Panc1 (cell line): ENCODE measurements at regions not wholly inside any gene's neighbourhood (a gene's known extent, or its start where the extent isn't known, plus 50 kb on each side); places are given as distances from the start of the nearest gene placed in this dataset.
"Not testable (repeated sequence)": the region's sequence is repeated elsewhere in the genome, so short reads cannot be mapped to it uniquely, and the experiment has no call there.

Source experiments
- ATAC-seq: fragments of 200-7000 bp; cut with Tn5 transposase; 2 replicates; pipeline ENCODE4 v1.9.1; 2020; ENCODE audit warnings: mild to moderate bottlenecking, moderate library complexity
- BruUV-seq: library from RNA; stranded (reverse); fragments of 400-500 nt; replicated peaks from 2 replicates; lab custom pipeline; 2021; lab: Mats Ljungman, UMichigan
- CTCF ChIA-PET: fragments of 300-600 bp; sonication (Branson Sonifier 250); formaldehyde crosslinking; loops from one replicate; lab custom pipeline; 2022; ENCODE audit warnings: antibody characterized with exemption; lab: Charles Lee
- POLR2A ChIA-PET: fragments of 300-600 bp; sonication (Branson Sonifier 250); formaldehyde crosslinking; loops from one replicate; lab custom pipeline; 2022; ENCODE audit warnings: antibody characterized with exemption; lab: Charles Lee
- DNase-seq: peaks from one replicate; pipeline ENCODE4 v3.0.0-alpha.2; 2010; ENCODE audit warnings: low read depth, low spot score
- H3K27ac ChIP-seq: 2 replicates; pipeline ENCODE4 v1.5.1; 2011; ENCODE audit warnings: mild to moderate bottlenecking, low read length, inconsistent platforms
- H3K27me3 ChIP-seq: fragments of 200-500 bp; sonication (Bioruptor generic); 2 replicates; pipeline ENCODE4 v1.6.0; 2014; ENCODE audit warnings: low read length, inconsistent platforms; ENCODE audit not compliant: control insufficient read depth, insufficient read depth
- H3K36me3 ChIP-seq: fragments of 200-500 bp; sonication (Bioruptor generic); 2 replicates; pipeline ENCODE4 v1.5.1; 2014; ENCODE audit warnings: inconsistent platforms, mild to moderate bottlenecking, low read length, moderate library complexity; ENCODE audit not compliant: control insufficient read depth, insufficient read depth
- H3K4me1 ChIP-seq: 2 replicates; pipeline ENCODE4 v1.5.1; 2011; ENCODE audit warnings: inconsistent platforms, mild to moderate bottlenecking, low read length, moderate library complexity; ENCODE audit not compliant: control insufficient read depth, insufficient read depth
- H3K4me3 ChIP-seq, 2 experiments: 2 replicates each; pipeline ENCODE4 v1.5.1; 2011 to 2012; ENCODE audit warnings: low read depth in 2 of 2, low read length in 2 of 2, mild to moderate bottlenecking in 2 of 2, inconsistent platforms in 1 of 2, moderate library complexity in 1 of 2
- H3K9me3 ChIP-seq: fragments of 200-500 bp; sonication (Bioruptor generic); 2 replicates; pipeline ENCODE4 v1.5.1; 2014; ENCODE audit warnings: low read depth, mild to moderate bottlenecking, inconsistent platforms, low read length, moderate library complexity; ENCODE audit not compliant: control insufficient read depth, insufficient read depth
- POLR2AphosphoS5 ChIP-seq: IDR thresholded peaks from 2 replicates; pipeline ENCODE4 v1.6.1; 2012; ENCODE audit warnings: mild to moderate bottlenecking, low read depth, low read length, moderate library complexity
- SIN3A ChIP-seq: IDR thresholded peaks from 2 replicates; pipeline ENCODE4 v1.6.1; 2012; ENCODE audit warnings: low read depth, mild to moderate bottlenecking, low read length, moderate library complexity, borderline replicate concordance; ENCODE audit not compliant: insufficient read depth
- TCF7L2 ChIP-seq: IDR thresholded peaks from 2 replicates; pipeline ENCODE4 v1.6.1; 2011; ENCODE audit warnings: mild to moderate bottlenecking, low read depth, low read length, inconsistent platforms
- in situ Hi-C: cut with HindIII; loops from 2 replicates; pipeline ENCODE4 v1.10.0; 2016; ENCODE audit warnings: low sequenced_read_pairs, low pct_unique_long_range_greater_than_20kb
- intact Hi-C: fragments of 100-400 bp; cut with micrococcal nuclease; formaldehyde crosslinking; loops from one replicate; pipeline ENCODE4 v1.10.0; 2022; ENCODE audit not compliant: unreplicated experiment
- TF ChIP-seq, protein P1 (sequence below): fragments of 450-650 bp; IDR thresholded peaks from 2 replicates; pipeline ENCODE4 v1.5.1; 2017; ENCODE audit warnings: mild to moderate bottlenecking
- TF ChIP-seq, protein P2 (sequence below), 2 experiments: IDR thresholded peaks; 2 replicates each; pipeline ENCODE4 v1.6.1; 2011 to 2012; ENCODE audit warnings: low read depth in 2 of 2, control low read depth in 1 of 2, low read length in 1 of 2, mild to moderate bottlenecking in 1 of 2, moderate library complexity in 1 of 2; ENCODE audit not compliant: insufficient read depth in 1 of 2

- Histone ChIP-seq H3K4me3 (no peak overlapping the region), H3K36me3 (no peaks in the 10 kb centered on the region), H3K27ac (no peak overlapping the region), H3K27me3 (no peaks in the 10 kb centered on the region), H3K4me1 (no peaks in the 10 kb centered on the region), H3K9me3 (no peaks in the 10 kb centered on the region)
- ChIA-PET CTCF (no interaction called here), POLR2A (no interaction called here)
- DNase-seq (no peak), ATAC-seq (no peak)
- in situ Hi-C loops = no loop called here
- TF ChIP-seq, protein P1, sequence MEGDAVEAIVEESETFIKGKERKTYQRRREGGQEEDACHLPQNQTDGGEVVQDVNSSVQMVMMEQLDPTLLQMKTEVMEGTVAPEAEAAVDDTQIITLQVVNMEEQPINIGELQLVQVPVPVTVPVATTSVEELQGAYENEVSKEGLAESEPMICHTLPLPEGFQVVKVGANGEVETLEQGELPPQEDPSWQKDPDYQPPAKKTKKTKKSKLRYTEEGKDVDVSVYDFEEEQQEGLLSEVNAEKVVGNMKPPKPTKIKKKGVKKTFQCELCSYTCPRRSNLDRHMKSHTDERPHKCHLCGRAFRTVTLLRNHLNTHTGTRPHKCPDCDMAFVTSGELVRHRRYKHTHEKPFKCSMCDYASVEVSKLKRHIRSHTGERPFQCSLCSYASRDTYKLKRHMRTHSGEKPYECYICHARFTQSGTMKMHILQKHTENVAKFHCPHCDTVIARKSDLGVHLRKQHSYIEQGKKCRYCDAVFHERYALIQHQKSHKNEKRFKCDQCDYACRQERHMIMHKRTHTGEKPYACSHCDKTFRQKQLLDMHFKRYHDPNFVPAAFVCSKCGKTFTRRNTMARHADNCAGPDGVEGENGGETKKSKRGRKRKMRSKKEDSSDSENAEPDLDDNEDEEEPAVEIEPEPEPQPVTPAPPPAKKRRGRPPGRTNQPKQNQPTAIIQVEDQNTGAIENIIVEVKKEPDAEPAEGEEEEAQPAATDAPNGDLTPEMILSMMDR = no peak
- TF ChIP-seq, protein P2, sequence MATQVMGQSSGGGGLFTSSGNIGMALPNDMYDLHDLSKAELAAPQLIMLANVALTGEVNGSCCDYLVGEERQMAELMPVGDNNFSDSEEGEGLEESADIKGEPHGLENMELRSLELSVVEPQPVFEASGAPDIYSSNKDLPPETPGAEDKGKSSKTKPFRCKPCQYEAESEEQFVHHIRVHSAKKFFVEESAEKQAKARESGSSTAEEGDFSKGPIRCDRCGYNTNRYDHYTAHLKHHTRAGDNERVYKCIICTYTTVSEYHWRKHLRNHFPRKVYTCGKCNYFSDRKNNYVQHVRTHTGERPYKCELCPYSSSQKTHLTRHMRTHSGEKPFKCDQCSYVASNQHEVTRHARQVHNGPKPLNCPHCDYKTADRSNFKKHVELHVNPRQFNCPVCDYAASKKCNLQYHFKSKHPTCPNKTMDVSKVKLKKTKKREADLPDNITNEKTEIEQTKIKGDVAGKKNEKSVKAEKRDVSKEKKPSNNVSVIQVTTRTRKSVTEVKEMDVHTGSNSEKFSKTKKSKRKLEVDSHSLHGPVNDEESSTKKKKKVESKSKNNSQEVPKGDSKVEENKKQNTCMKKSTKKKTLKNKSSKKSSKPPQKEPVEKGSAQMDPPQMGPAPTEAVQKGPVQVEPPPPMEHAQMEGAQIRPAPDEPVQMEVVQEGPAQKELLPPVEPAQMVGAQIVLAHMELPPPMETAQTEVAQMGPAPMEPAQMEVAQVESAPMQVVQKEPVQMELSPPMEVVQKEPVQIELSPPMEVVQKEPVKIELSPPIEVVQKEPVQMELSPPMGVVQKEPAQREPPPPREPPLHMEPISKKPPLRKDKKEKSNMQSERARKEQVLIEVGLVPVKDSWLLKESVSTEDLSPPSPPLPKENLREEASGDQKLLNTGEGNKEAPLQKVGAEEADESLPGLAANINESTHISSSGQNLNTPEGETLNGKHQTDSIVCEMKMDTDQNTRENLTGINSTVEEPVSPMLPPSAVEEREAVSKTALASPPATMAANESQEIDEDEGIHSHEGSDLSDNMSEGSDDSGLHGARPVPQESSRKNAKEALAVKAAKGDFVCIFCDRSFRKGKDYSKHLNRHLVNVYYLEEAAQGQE (IDR thresholded peaks at IDR 0.05; ENCODE audit: insufficient read depth in 1 of 2, low read depth in 2 of 2, low read length in 1 of 2) = no peak
- TF ChIP-seq SIN3A = no peak
- no peak for TF ChIP-seq TCF7L2
- TF ChIP-seq POLR2AphosphoS5 = no peak
- intact Hi-C loops = no loop called here
- BruUV-seq = no TSS peak
These were observed 590.2 kb upstream of the SPRY2 start for GRCh38 chr13:80931118-80931517.

- in situ Hi-C loops = no loop called here
- H3K27me3 ChIP-seq = no peaks in the 10 kb centered on the region
- CTCF ChIA-PET = no interaction called here
- no peaks in the 10 kb centered on the region for H3K4me1 ChIP-seq
- ATAC-seq = no peak
- intact Hi-C loops = no loop called here
- TF ChIP-seq SIN3A = no peak
- TF ChIP-seq, protein P1 = no peak
- TF ChIP-seq, protein P2 (IDR thresholded peaks at IDR 0.05; ENCODE audit: insufficient read depth in 1 of 2, low read depth in 2 of 2, low read length in 1 of 2) = no peak
- no peak for TF ChIP-seq TCF7L2
- TF ChIP-seq POLR2AphosphoS5 = no peak
- no peak for DNase-seq
- no peaks in the 10 kb centered on the region for H3K9me3 ChIP-seq
- H3K4me3 ChIP-seq = no peak overlapping the region
- POLR2A ChIA-PET = no interaction called here
- BruUV-seq = no TSS peak
- no peaks in the 10 kb centered on the region for H3K36me3 ChIP-seq
- no peak overlapping the region for H3K27ac ChIP-seq
These were observed 587.3 kb upstream of the SPRY2 start for GRCh38 chr13:80928241-80928640.

GRCh38 chr13:80926024-80926423 lies 585.1 kb upstream of the SPRY2 start:
- H3K27me3 ChIP-seq, H3K4me3 ChIP-seq, CTCF ChIA-PET, H3K27ac ChIP-seq, H3K9me3 ChIP-seq, intact Hi-C loops, H3K4me1 ChIP-seq, in situ Hi-C loops, BruUV-seq, H3K36me3 ChIP-seq, DNase-seq, ATAC-seq, POLR2A ChIA-PET: not testable (repeated sequence)
